ENCODE measurements at regions not wholly inside any gene's neighbourhood (a gene's known extent, or its start where the extent isn't known, plus 50 kb on each side); places are given as distances from the start of the nearest gene placed in this dataset.
"Not testable (repeated sequence)": the region's sequence is repeated elsewhere in the genome, so short reads cannot be mapped to it uniquely, and the experiment has no call there.

DNA sequence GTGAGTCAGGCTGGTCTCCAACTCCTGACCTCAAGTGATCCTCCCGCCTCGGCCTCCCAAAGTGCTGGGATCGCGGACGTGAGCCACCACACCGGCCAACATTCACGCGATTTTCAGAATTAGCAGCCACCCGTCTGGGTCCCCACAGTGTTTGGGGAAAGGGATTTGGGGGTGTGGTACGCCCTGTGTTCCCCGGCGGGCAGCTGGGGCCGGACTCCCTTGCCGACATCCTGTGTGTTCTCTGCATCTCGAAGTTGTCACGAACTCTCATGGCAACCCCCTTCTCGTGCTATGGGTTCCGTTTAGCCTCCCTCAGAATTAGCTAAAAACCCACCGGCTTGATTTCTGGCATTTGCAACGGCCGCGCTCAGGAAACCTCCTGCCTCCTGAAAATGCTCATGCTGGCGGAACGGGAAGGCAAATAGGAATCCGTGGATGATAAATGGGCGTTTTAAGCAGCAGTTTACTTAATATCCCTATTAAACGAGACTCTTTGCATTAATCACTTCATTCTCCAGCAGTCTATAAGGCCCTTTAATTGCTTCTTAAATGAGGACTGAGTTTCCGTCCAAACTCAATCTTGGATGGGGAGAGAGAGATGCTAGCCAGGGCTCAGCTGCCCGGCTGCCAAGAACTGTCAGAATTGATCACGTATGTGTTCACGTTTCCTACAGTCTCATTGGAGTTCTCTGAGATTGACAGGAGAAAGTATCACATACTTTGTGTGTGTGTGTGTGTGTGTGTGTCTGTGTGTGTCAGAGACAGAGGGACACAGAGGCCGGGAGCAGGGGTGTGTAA, 78.9 kb upstream of the PPP2R3B start:
- no peak for DNase-seq

DNA sequence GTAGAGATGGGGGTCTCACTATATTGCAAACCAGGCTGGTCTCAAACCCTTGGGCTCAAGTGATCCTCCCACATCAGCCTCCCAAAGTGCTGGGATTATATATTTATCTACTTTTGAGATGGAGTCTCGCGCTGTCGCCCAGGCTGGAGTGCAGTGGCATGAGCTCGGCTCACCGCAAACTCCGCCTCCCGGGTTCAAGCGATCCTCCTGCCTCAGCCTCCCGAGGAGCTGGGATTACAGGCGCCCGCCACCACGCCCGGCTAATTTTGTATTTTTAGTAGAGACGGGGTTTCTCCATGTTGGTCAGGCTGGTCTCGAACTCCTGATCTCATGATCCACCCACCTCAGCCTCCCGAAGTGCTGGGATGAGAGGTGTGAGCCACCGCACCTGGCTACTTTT, 80.1 kb upstream of the PPP2R3B start:
- not testable (repeated sequence) for DNase-seq

GRCh38 chrX:467686-468085, 81.0 kb upstream of the PPP2R3B start:
- not testable (repeated sequence) for DNase-seq

- no peak for DNase-seq
Measured at GRCh38 chrX:468979-469378, 82.3 kb upstream of the PPP2R3B start.

DNA sequence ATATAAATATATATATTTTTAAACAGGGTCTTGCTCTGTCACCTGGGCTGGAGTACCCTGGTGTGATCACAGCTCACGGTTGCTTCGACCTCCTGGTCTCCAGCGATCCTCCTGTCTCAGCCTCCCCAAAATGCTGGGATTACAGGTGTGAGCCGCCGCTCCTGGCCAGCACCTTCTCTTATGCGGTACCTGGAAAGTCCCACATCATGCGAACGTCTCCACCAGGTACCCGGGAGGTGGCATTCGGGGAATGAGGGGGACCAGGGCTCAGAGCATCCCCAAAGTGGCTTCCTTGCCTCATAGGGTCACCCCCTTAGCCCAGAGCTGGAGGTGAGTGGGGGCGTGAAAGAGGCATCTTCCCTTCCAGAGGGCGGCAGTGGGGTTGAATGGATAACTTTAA, 84.0 kb upstream of the PPP2R3B start:
- no peak for DNase-seq

DNA sequence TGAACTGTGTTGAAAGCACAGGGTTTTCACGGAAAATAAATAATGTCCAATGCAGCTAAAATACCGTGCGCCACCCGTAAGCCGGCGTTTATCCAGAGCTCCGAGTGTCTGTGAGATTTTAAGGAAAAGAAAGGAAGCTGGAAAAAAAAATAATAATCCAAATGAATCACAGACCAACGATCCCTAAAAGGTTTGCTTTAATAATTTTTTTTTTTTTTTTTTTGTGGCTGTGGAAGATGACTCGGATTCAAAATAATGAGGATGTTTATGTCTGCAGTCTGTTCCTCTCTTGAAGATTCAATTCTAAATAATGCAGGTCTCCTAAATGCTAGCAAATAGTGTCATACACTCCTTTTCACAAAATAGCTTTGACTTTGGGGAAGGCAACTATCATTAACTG, 84.6 kb upstream of the PPP2R3B start:
- no peak for DNase-seq

- not testable (repeated sequence) for DNase-seq
Measured at GRCh38 chrX:472275-472674, 85.6 kb upstream of the PPP2R3B start.

GRCh38 chrX:475926-476723, 89.4 kb upstream of the PPP2R3B start:
- no peak for DNase-seq

- DNase-seq: no peak
Measured at GRCh38 chrX:476724-477075, 90.0 kb upstream of the PPP2R3B start.

DNA sequence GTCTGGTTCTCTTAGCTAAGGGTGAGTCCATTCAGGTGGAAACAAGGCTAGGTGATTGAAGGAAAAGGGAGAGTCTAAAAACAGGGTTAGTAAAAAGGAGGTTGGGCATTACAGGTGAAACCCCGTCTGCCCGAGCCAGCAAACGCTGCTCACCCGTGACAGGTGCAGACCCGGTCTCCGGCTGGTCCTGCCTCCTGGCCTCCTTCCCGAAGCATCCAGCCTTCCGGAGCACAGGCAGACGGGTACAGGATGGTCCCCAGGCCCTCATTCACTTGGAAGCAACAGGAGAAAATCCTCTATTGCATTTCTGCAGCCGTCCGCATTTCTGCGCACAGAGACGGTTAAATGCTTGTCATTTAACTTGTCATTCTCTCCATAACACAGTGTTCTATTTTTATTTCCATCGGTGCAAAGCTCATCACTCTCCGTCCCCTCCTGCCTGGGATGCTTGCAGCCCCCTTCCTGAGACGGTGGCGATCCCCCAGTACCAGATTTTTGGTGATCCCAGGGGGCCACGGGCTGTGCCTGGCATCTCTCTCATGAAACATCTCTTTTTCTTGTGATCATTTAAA, 90.8 kb upstream of the PPP2R3B start:
- no peak for DNase-seq

DNA sequence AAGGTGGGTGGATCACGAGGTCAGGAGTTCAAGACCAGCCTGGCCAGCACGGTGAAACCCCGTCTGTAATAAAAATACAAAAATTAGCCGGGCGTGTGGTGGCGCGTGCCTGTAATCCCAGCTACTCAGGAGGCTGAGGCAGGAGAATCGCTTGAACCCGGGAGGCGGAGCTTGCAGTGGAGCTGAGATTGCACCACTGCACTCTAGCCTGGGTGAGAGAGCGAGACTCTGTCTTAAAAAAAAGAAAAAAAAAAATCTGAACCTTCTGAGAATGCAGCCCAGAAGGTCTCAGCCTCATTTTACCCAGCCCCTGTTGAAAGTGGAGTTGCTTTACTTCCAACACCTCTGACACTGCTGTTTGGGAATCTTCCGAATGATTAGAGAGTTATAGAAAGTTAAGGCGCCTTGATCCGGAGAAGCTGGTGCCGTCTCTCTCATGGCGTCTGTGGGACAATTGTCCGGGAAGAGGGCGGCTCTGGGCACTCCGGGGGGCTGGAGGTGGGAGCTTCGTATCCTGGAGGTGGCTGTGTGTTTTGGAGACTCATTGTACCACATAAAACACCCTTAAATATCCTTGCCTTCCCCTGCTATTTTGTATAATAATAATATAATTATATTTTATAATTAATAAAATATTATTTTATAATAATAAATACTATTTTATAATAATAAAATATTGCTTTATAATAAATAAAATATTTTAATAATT, 92.7 kb upstream of the PPP2R3B start:
- no peak for DNase-seq

- DNase-seq: no peak
Measured at GRCh38 chrX:480861-481417, 94.2 kb upstream of the PPP2R3B start.

DNA sequence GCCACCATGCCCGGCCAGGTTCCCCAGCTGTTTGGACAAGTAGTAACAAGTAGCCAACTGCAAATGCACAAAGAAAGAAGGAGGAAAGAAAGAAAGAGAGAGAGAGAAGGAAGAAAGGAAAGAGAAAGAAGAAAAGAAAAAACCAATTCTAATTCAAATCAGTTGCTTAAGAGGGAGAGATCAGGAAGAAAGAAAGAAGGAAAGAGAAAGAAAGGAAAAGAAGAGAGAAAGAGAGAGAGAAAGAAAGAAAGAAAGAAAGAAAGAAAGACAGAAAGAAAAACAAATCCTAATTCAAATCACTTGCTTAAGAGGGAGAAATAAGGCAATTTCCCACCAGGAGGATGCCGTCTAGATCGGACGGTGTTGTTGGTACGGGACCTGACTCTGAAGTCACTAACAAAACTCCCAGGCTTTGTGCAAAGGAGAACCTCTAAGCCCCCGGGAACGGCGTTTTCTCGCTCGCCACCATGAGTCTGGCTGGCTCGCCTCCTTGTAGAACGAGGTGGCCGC, 95.5 kb upstream of the PPP2R3B start:
- no peak for DNase-seq

- DNase-seq: no peak
Measured at GRCh38 chrX:482702-483203, 96.0 kb upstream of the PPP2R3B start.

GRCh38 chrX:485368-485767, 98.7 kb upstream of the PPP2R3B start:
- no peak for DNase-seq

GRCh38 chrX:486325-486724, 99.6 kb upstream of the PPP2R3B start:
- no peak for DNase-seq

GRCh38 chrX:487836-488235, 101.1 kb upstream of the PPP2R3B start:
- no peak for DNase-seq

DNA sequence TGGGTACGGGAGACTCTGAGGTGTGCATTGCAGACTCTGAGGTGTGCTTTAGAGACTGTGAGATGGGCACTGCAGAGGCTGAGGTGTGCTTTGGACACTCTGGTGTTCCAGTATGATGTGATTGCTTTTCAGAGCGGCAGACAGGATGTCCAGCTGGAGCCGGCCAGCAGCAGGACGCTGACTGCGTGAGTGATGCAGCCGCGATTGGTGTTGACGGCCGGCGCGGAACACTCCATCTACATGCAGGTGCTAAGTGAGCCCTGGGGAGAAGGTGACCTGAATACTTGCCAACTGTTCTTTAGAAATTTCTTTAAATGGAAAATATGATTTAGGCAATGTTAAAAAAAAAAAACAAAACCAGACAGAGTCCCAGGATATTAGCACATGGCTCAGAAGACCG, 103.1 kb upstream of the PPP2R3B start:
- no peak for DNase-seq

- DNase-seq: no peak
Measured at GRCh38 chrX:497186-498014, 110.7 kb upstream of the PPP2R3B start.

DNA sequence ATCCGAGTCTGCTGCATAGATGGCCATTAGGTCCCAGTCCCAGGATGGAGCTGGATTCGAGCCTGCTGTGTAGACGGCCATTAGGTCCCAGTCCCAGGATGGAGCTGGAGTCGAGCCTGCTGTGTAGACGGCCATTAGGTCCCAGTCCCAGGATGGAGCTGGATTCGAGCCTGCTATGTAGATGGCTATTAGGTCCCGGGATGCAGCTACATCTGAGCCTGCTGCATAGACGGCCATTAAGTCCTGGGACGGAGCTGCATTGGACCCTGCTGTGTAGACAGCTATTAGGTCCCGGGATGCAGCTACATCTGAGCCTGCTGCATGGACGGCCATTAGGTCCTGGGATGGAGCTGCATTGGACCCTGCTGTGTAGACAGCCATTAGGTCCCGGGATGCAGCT, 112.2 kb upstream of the PPP2R3B start:
- not testable (repeated sequence) for DNase-seq

GRCh38 chrX:499870-500364, 113.2 kb upstream of the PPP2R3B start:
- DNase-seq: no peak
